ENCODE measurements at regions not wholly inside any gene's neighbourhood (a gene's known extent, or its start where the extent isn't known, plus 50 kb on each side); places are given as distances from the start of the nearest gene placed in this dataset.

GRCh38 chr14:26286913-26287205, 311.0 kb downstream of the NOVA1 start:
- TF ChIP-seq YY1 (IDR thresholded peaks at IDR 0.05; ENCODE audit: insufficient read depth, insufficient read length) (no peak), SUZ12 (IDR thresholded peaks at IDR 0.05; ENCODE audit: extremely low read depth, insufficient read depth, insufficient read length) (no peak)
